Adrenal gland (tissue), 9 donors: ENCODE measurements at regions not wholly inside any gene's neighbourhood (a gene's known extent, or its start where the extent isn't known, plus 50 kb on each side); places are given as distances from the start of the nearest gene placed in this dataset.

ENCODE experiments used
- DNase-seq, 7 donors: peaks; one replicate each; pipeline ENCODE4 v3.0.0-alpha.2; 2019 to 2020
- H3K27ac ChIP-seq, 5 donors: fragments of 200-600 bp; sonication (generic) in 4 of 5; 1 replicate in 3 of 5; 2 replicates in 2 of 5; pipeline versions ENCODE4 v1.5.1 to v1.8.0; 2016 to 2020; ENCODE audit warnings: mild to moderate bottlenecking in 1 of 5
- H3K27me3 ChIP-seq: fragments of 200-600 bp; 2 replicates; pipeline ENCODE4 v1.8.0; 2021
- H3K36me3 ChIP-seq, 2 donors: fragments of 200-600 bp; replicated peaks in 1 of 2; 1 replicate in 1 of 2; 2 replicates in 1 of 2; pipeline versions ENCODE4 v1.5.1 to v1.8.0; 2018 to 2022
- H3K4me1 ChIP-seq, 2 donors: fragments of 200-600 bp; replicated peaks in 1 of 2; 1 replicate in 1 of 2; 2 replicates in 1 of 2; pipeline versions ENCODE4 v1.5.1 to v1.8.0; 2018 to 2021
- H3K4me3 ChIP-seq, 4 donors: fragments of 200-600 bp; sonication (generic) in 3 of 4; one replicate each; pipeline ENCODE4 v1.5.1; 2016 to 2018
- H3K9me3 ChIP-seq, 3 donors: fragments of 200-600 bp; sonication (generic) in 1 of 3; replicated peaks in 1 of 3; 1 replicate in 2 of 3; 2 replicates in 1 of 3; pipeline versions ENCODE4 v1.5.1 to v1.8.0; 2016 to 2021
- POLR2A ChIP-seq, 2 donors: fragments of 450-650 bp; IDR thresholded peaks; one replicate each; pipeline ENCODE4 v1.6.1; 2017; ENCODE audit warnings: antibody characterized with exemption in 2 of 2, mild to moderate bottlenecking in 2 of 2, moderate library complexity in 1 of 2
- WGBS, 4 donors: extraction: QIAGEN DNeasy Blood & Tissue Kit in 2 of 4; methylation state at CpG; one replicate each; pipeline versions ENCODE4 v1.1.5 to v1.1.7; 2013 to 2017; 5-methylcytosine and 5-hydroxymethylcytosine counted together
- intact Hi-C, 2 donors: fragments of 100-400 bp; cut with DNase I; formaldehyde crosslinking; loops; one replicate each; pipeline versions ENCODE4 v1.14.1 to v1.15.0; 2022 to 2023
- TF ChIP-seq, protein P1 (sequence below), 6 experiments: fragments of 450-650 bp in 4 of 6; fragments of 200-600 bp in 2 of 6; sonication (generic) in 1 of 6; IDR thresholded peaks; 1 replicate in 5 of 6; 2 replicates in 1 of 6; pipeline versions ENCODE4 v1.5.1 to v1.8.0; 2016 to 2021; ENCODE audit warnings: antibody characterized with exemption in 6 of 6, mild to moderate bottlenecking in 2 of 6, moderate library complexity in 1 of 6
- donor health status: healthy with polysubstance abuse.
- donor health status: Bipolar disorder and iron deficiency.
- donor health status: DM: yes; HTN: yes; CAD: no.
- donor health status: DM: no; HTN: no; CAD: no.
- donor health status: DM: no; HTN: no; CAD: no.

DNA sequence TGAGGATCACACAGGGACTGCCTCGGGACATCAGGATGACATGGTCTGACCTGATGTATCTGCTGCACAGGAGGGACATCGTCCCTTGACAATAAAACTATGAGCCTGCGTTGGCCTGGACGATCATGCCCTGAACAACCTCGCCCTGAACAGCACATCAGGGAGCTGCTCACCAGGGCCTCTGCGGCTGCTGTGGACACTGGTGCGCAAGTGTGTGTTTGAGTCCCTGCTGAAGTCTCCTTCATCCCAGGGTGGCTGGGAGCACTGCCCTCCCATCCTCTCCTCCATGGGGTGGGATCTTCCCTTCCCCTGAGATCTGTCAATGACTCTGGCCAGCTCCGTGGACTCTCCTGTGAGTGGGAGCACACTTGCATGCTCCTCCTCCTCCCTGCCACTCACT is 257.8 kb downstream of the RBFOX3 start:
- DNase-seq, result no peak
- TF ChIP-seq, protein P1, sequence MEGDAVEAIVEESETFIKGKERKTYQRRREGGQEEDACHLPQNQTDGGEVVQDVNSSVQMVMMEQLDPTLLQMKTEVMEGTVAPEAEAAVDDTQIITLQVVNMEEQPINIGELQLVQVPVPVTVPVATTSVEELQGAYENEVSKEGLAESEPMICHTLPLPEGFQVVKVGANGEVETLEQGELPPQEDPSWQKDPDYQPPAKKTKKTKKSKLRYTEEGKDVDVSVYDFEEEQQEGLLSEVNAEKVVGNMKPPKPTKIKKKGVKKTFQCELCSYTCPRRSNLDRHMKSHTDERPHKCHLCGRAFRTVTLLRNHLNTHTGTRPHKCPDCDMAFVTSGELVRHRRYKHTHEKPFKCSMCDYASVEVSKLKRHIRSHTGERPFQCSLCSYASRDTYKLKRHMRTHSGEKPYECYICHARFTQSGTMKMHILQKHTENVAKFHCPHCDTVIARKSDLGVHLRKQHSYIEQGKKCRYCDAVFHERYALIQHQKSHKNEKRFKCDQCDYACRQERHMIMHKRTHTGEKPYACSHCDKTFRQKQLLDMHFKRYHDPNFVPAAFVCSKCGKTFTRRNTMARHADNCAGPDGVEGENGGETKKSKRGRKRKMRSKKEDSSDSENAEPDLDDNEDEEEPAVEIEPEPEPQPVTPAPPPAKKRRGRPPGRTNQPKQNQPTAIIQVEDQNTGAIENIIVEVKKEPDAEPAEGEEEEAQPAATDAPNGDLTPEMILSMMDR (IDR thresholded peaks at IDR 0.05), result no peak
- no peak for TF ChIP-seq POLR2A (IDR thresholded peaks at IDR 0.05)
- no peaks in the 10 kb centered on the region for H3K4me1 ChIP-seq
- H3K36me3 ChIP-seq, result no peaks in the 10 kb centered on the region
- 54 to 87% (median 70%) methylated on average over 3 to 8 of the region's 8 CpGs for WGBS, 4 donors
- intact Hi-C loops, result no loop called here
- no peak overlapping the region for H3K27ac ChIP-seq
- H3K9me3 ChIP-seq, result no peaks in the 10 kb centered on the region
- H3K27me3 ChIP-seq, result peaks cover 21% of the 10 kb centered on the region
- no peak overlapping the region for H3K4me3 ChIP-seq

DNA sequence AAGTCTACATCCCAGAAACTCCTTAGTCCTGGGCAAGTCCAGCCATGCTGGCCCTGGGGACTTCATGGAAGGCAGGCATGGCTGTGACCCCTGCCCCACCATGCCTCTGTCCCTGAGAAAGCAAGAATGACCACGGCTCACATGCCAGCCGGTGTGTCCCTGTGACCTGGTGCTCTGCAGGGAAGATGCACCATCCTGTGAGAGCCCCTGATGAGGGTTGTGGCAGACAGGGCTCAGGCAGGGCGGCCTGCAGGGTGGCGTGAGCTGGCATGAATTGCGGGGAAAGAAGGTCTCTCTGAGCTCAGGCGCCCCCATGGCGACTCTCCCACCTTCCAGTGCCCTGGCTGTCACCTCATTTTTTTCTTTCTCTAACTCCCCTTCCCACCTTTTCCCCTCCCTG is 260.3 kb downstream of the RBFOX3 start:
- Histone ChIP-seq H3K4me3 (no peak overlapping the region), H3K27ac (no peak overlapping the region), H3K36me3 (no peaks in the 10 kb centered on the region), H3K9me3 (no peaks in the 10 kb centered on the region), H3K4me1 (no peaks in the 10 kb centered on the region), H3K27me3 (peaks cover 18% of the 10 kb centered on the region)
- no peak for DNase-seq
- intact Hi-C loops, result no loop called here
- TF ChIP-seq, protein P1 (IDR thresholded peaks at IDR 0.05), result no peak
- no peak for TF ChIP-seq POLR2A (IDR thresholded peaks at IDR 0.05)
- 80 to 88% (median 83%) methylated on average over 5 to 7 of the region's 7 CpGs for WGBS, 4 donors

DNA sequence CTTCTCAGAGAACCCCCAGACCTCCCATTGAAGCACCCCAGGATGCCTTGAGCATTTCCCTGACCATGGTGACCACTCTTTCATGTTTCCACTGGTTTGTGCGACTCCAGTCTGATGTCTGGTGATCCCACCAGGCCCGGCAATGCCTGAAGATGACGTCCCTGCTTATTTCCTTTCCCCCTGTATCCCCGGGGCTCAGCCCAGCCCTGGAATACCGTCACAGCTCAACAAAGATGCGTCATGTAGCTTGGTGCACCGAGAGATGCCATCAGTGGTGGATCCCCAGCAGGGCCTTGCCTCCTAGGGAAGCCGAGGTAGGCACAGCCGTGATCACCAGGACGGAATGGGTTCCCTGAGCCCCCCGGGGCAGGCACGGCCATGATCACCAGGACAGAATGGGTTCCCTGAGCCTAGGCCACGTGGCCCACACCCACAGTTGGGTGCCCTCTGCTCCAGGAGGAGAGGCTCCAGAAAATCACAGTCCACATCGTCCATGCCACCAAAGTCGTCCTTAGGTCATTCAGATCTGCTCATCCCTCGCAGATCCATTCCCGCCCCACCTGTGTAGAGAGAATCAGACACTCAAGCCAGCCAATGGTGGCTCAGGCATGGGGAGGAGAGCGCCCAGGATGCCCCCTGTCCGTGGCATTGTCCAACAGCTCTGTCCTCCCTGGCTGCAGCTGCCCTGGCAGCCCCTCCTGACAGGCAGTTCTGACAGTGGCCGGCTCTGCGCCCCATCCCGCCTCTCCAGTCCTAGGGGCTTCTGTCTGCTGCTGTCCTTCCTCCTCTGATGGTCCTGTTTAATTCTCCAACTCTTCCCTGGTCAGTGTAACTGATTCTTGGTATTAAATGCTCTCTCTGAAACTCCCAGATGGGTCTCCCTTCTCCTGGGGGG is 261.1 kb downstream of the RBFOX3 start:
- no peak for DNase-seq
- no peak for TF ChIP-seq POLR2A (IDR thresholded peaks at IDR 0.05)
- TF ChIP-seq, protein P1 (IDR thresholded peaks at IDR 0.05), result no peak
- 72 to 81% (median 76%) methylated on average over 19 to 22 of the region's 22 CpGs for WGBS, 4 donors
- Histone ChIP-seq H3K27ac (no peak overlapping the region), H3K4me1 (no peaks in the 10 kb centered on the region), H3K9me3 (no peaks in the 10 kb centered on the region), H3K4me3 (no peak overlapping the region), H3K27me3 (peaks cover 15% of the 10 kb centered on the region), H3K36me3 (no peaks in the 10 kb centered on the region)
- intact Hi-C loops, result no loop called here

DNA sequence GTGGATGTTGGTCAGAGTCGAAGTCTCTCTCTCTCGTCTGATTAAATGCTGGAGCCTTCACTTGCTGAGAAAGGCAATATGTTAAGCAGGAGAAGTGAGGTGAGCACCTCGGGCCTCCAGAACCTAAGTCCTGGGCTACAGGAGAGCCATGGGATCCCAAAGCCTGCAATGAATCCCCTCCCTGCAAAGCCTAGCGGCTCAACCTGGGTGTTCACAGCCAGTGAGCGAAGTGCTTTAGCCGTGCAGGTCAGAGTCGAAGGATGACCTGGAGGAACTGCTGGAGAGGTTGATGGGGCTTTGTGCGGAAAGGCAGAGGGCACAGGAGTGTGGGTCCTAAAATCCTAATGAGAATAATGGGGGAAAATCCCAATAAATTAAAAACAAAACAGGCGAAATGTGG is 267.8 kb downstream of the ENGASE start:
- no peak for TF ChIP-seq POLR2A (IDR thresholded peaks at IDR 0.05)
- TF ChIP-seq, protein P1 (IDR thresholded peaks at IDR 0.05), result no peak
- 48 to 63% (median 56%) methylated on average over 9 of the region's 9 CpGs for WGBS, 4 donors
- no peak overlapping the region for H3K4me3 ChIP-seq
- no peaks in the 10 kb centered on the region for H3K27me3 ChIP-seq
- H3K27ac ChIP-seq, result no peak overlapping the region
- intact Hi-C loops, result no loop called here
- no peaks in the 10 kb centered on the region for H3K36me3 ChIP-seq
- H3K9me3 ChIP-seq, result no peaks in the 10 kb centered on the region
- no peak for DNase-seq
- H3K4me1 ChIP-seq, result no peaks in the 10 kb centered on the region
